NAMALWA (cell line): ENCODE measurements at regions not wholly inside any gene's neighbourhood (a gene's known extent, or its start where the extent isn't known, plus 50 kb on each side); places are given as distances from the start of the nearest gene placed in this dataset.
A peak's percentile ranks its signal among the peaks of the same experiment; 100 is the strongest.
"Not testable (repeated sequence)": the region's sequence is repeated elsewhere in the genome, so short reads cannot be mapped to it uniquely, and the experiment has no call there.

Experiments
- DNase-seq: peaks from one replicate; pipeline ENCODE4 v3.0.0-alpha.2; 2015; ENCODE audit warnings: low spot score

GRCh38 chrX:5702890-5703289 lies 525.8 kb downstream of the NLGN4X start:
- no peak for DNase-seq

- no peak for DNase-seq
Observed at GRCh38 chrX:5695971-5696370, 532.7 kb downstream of the NLGN4X start.

- no peak for DNase-seq
Observed at GRCh38 chrX:5683996-5684395, 544.7 kb downstream of the NLGN4X start.

GRCh38 chrX:5681159-5681558 lies 547.5 kb downstream of the NLGN4X start:
- DNase-seq, result peak; percentile 40

- no peak for DNase-seq
Observed at GRCh38 chrX:5674036-5674435, 554.6 kb downstream of the NLGN4X start.

GRCh38 chrX:5672099-5672498 lies 556.6 kb downstream of the NLGN4X start:
- DNase-seq, result no peak

GRCh38 chrX:5666689-5667088 lies 562.0 kb downstream of the NLGN4X start:
- not testable (repeated sequence) for DNase-seq

- DNase-seq, result no peak
Observed at GRCh38 chrX:5656544-5656943, 572.1 kb downstream of the NLGN4X start.

- no peak for DNase-seq
Observed at GRCh38 chrX:5650904-5651303, 577.8 kb downstream of the NLGN4X start.

GRCh38 chrX:5648941-5649568 lies 579.6 kb downstream of the NLGN4X start:
- no peak for DNase-seq

- DNase-seq, result peak; percentile 2
Observed at GRCh38 chrX:5646818-5647217, 581.8 kb downstream of the NLGN4X start.

- no peak for DNase-seq
Observed at GRCh38 chrX:5644776-5645175, 583.9 kb downstream of the NLGN4X start.

GRCh38 chrX:5640071-5640470 lies 588.6 kb downstream of the NLGN4X start:
- DNase-seq, result no peak

- DNase-seq, result no peak
Observed at GRCh38 chrX:5638572-5638971, 590.1 kb downstream of the NLGN4X start.

GRCh38 chrX:5632887-5633286 lies 595.8 kb downstream of the NLGN4X start:
- no peak for DNase-seq

GRCh38 chrX:5632061-5632614 lies 596.5 kb downstream of the NLGN4X start:
- no peak for DNase-seq

- DNase-seq, result no peak
Observed at GRCh38 chrX:5617666-5618065, 611.0 kb downstream of the NLGN4X start.

- no peak for DNase-seq
Observed at GRCh38 chrX:5595570-5595969, 633.1 kb downstream of the NLGN4X start.

- no peak for DNase-seq
Observed at GRCh38 chrX:5586726-5587125, 641.9 kb downstream of the NLGN4X start.

GRCh38 chrX:5575407-5575806 lies 653.3 kb downstream of the NLGN4X start:
- no peak for DNase-seq

- no peak for DNase-seq
Observed at GRCh38 chrX:5568934-5569333, 659.7 kb downstream of the NLGN4X start.

- no peak for DNase-seq
Observed at GRCh38 chrX:5559386-5559785, 669.3 kb downstream of the NLGN4X start.

GRCh38 chrX:5549512-5549911 lies 679.2 kb downstream of the NLGN4X start:
- no peak for DNase-seq

GRCh38 chrX:5537098-5537497 lies 691.6 kb downstream of the NLGN4X start:
- no peak for DNase-seq
